Panc1 (cell line): ENCODE measurements at regions not wholly inside any gene's neighbourhood (a gene's known extent, or its start where the extent isn't known, plus 50 kb on each side); places are given as distances from the start of the nearest gene placed in this dataset.

ENCODE experiments used
- ATAC-seq: fragments of 200-7000 bp; cut with Tn5 transposase; 2 replicates; pipeline ENCODE4 v1.9.1; 2020; ENCODE audit warnings: mild to moderate bottlenecking, moderate library complexity
- BruUV-seq: library from RNA; stranded (reverse); fragments of 400-500 nt; replicated peaks from 2 replicates; lab custom pipeline; 2021; lab: Mats Ljungman, UMichigan
- CTCF ChIA-PET: fragments of 300-600 bp; sonication (Branson Sonifier 250); formaldehyde crosslinking; loops from one replicate; lab custom pipeline; 2022; ENCODE audit warnings: antibody characterized with exemption; lab: Charles Lee
- POLR2A ChIA-PET: fragments of 300-600 bp; sonication (Branson Sonifier 250); formaldehyde crosslinking; loops from one replicate; lab custom pipeline; 2022; ENCODE audit warnings: antibody characterized with exemption; lab: Charles Lee
- DNase-seq: peaks from one replicate; pipeline ENCODE4 v3.0.0-alpha.2; 2010; ENCODE audit warnings: low read depth, low spot score
- H3K27ac ChIP-seq: 2 replicates; pipeline ENCODE4 v1.5.1; 2011; ENCODE audit warnings: mild to moderate bottlenecking, low read length, inconsistent platforms
- H3K27me3 ChIP-seq: fragments of 200-500 bp; sonication (Bioruptor generic); 2 replicates; pipeline ENCODE4 v1.6.0; 2014; ENCODE audit warnings: low read length, inconsistent platforms; ENCODE audit not compliant: control insufficient read depth, insufficient read depth
- H3K36me3 ChIP-seq: fragments of 200-500 bp; sonication (Bioruptor generic); 2 replicates; pipeline ENCODE4 v1.5.1; 2014; ENCODE audit warnings: inconsistent platforms, mild to moderate bottlenecking, low read length, moderate library complexity; ENCODE audit not compliant: control insufficient read depth, insufficient read depth
- H3K4me1 ChIP-seq: 2 replicates; pipeline ENCODE4 v1.5.1; 2011; ENCODE audit warnings: inconsistent platforms, mild to moderate bottlenecking, low read length, moderate library complexity; ENCODE audit not compliant: control insufficient read depth, insufficient read depth
- H3K4me3 ChIP-seq, 2 experiments: 2 replicates each; pipeline ENCODE4 v1.5.1; 2011 to 2012; ENCODE audit warnings: low read depth in 2 of 2, low read length in 2 of 2, mild to moderate bottlenecking in 2 of 2, inconsistent platforms in 1 of 2, moderate library complexity in 1 of 2
- H3K9me3 ChIP-seq: fragments of 200-500 bp; sonication (Bioruptor generic); 2 replicates; pipeline ENCODE4 v1.5.1; 2014; ENCODE audit warnings: low read depth, mild to moderate bottlenecking, inconsistent platforms, low read length, moderate library complexity; ENCODE audit not compliant: control insufficient read depth, insufficient read depth
- CTCF ChIP-seq: fragments of 450-650 bp; IDR thresholded peaks from 2 replicates; pipeline ENCODE4 v1.5.1; 2017; ENCODE audit warnings: mild to moderate bottlenecking
- POLR2AphosphoS5 ChIP-seq: IDR thresholded peaks from 2 replicates; pipeline ENCODE4 v1.6.1; 2012; ENCODE audit warnings: mild to moderate bottlenecking, low read depth, low read length, moderate library complexity
- REST ChIP-seq, 2 experiments: IDR thresholded peaks; 2 replicates each; pipeline ENCODE4 v1.6.1; 2011 to 2012; ENCODE audit warnings: low read depth in 2 of 2, control low read depth in 1 of 2, low read length in 1 of 2, mild to moderate bottlenecking in 1 of 2, moderate library complexity in 1 of 2; ENCODE audit not compliant: insufficient read depth in 1 of 2
- SIN3A ChIP-seq: IDR thresholded peaks from 2 replicates; pipeline ENCODE4 v1.6.1; 2012; ENCODE audit warnings: low read depth, mild to moderate bottlenecking, low read length, moderate library complexity, borderline replicate concordance; ENCODE audit not compliant: insufficient read depth
- TCF7L2 ChIP-seq: IDR thresholded peaks from 2 replicates; pipeline ENCODE4 v1.6.1; 2011; ENCODE audit warnings: mild to moderate bottlenecking, low read depth, low read length, inconsistent platforms
- in situ Hi-C: cut with HindIII; loops from 2 replicates; pipeline ENCODE4 v1.10.0; 2016; ENCODE audit warnings: low sequenced_read_pairs, low pct_unique_long_range_greater_than_20kb
- intact Hi-C: fragments of 100-400 bp; cut with micrococcal nuclease; formaldehyde crosslinking; loops from one replicate; pipeline ENCODE4 v1.10.0; 2022; ENCODE audit not compliant: unreplicated experiment

- no peak for ATAC-seq
- ChIA-PET CTCF (no interaction called here), POLR2A (no interaction called here)
- Histone ChIP-seq H3K27ac (no peak overlapping the region), H3K4me3 (no peak overlapping the region), H3K4me1 (no peaks in the 10 kb centered on the region), H3K36me3 (no peaks in the 10 kb centered on the region), H3K27me3 (no peaks in the 10 kb centered on the region), H3K9me3 (no peaks in the 10 kb centered on the region)
- no peak for DNase-seq
- no TSS peak for BruUV-seq
- intact Hi-C loops = no loop called here
- in situ Hi-C loops = no loop called here
- TF ChIP-seq CTCF (no peak), POLR2AphosphoS5 (no peak), TCF7L2 (no peak), REST (IDR thresholded peaks at IDR 0.05; ENCODE audit: insufficient read depth in 1 of 2, low read depth in 2 of 2, low read length in 1 of 2) (no peak), SIN3A (no peak)
These were observed 183.5 kb downstream of the MSL3 start for GRCh38 chrX:11941571-11941970.

- ATAC-seq (no peak), DNase-seq (no peak)
- no peak overlapping the region for H3K4me3 ChIP-seq
- H3K27me3 ChIP-seq = no peaks in the 10 kb centered on the region
- H3K9me3 ChIP-seq = no peaks in the 10 kb centered on the region
- intact Hi-C loops = no loop called here
- in situ Hi-C loops = no loop called here
- H3K4me1 ChIP-seq = no peaks in the 10 kb centered on the region
- no peak overlapping the region for H3K27ac ChIP-seq
- H3K36me3 ChIP-seq = no peaks in the 10 kb centered on the region
- BruUV-seq = no TSS peak
- POLR2A ChIA-PET = no interaction called here
- CTCF ChIA-PET = no interaction called here
- TF ChIP-seq SIN3A = no peak
- no peak for TF ChIP-seq REST (IDR thresholded peaks at IDR 0.05; ENCODE audit: insufficient read depth in 1 of 2, low read depth in 2 of 2, low read length in 1 of 2)
- no peak for TF ChIP-seq POLR2AphosphoS5
- no peak for TF ChIP-seq CTCF
- TF ChIP-seq TCF7L2 = no peak
These were observed 186.5 kb downstream of the MSL3 start for GRCh38 chrX:11944501-11944900.
